NOMO-1 treated with dmso at 0.1 percent for 144 hours (cell line): ENCODE measurements at regions not wholly inside any gene's neighbourhood (a gene's known extent, or its start where the extent isn't known, plus 50 kb on each side); places are given as distances from the start of the nearest gene placed in this dataset.

ENCODE experiments used
- DNase-seq: peaks from one replicate; lab custom pipeline; 2025; ENCODE audit not compliant: unreplicated experiment; lab: John Stamatoyannopoulos, UW

GRCh38 chr19:31963746-31964145 lies 381.7 kb upstream of the ZNF507 start:
- DNase-seq, result no peak

- DNase-seq, result no peak
Observed at GRCh38 chr19:31969016-31969415, 376.4 kb upstream of the ZNF507 start.

DNA sequence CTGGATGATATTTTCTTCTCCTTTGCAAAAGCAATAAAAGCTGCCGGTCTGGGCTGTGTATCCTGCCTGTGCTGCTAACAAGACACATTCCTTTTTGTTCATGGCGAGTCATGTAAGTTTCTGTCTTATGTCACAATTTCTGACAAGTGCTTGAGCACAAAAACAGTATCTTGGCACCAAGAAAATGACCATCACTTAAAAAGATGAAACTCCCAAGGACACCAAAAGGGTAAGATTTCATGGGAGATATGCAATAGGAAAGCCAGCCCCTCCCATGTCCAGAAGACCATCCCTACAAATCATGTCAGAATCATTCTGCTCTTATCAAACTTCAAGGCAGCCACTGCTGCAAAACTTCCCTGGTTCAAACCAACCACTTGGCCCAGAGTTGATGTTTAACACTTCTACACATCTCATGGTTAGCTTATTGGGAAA lies 375.4 kb upstream of the ZNF507 start:
- no peak for DNase-seq

- no peak for DNase-seq
Observed at GRCh38 chr19:31974290-31974689, 371.1 kb upstream of the ZNF507 start.

DNA sequence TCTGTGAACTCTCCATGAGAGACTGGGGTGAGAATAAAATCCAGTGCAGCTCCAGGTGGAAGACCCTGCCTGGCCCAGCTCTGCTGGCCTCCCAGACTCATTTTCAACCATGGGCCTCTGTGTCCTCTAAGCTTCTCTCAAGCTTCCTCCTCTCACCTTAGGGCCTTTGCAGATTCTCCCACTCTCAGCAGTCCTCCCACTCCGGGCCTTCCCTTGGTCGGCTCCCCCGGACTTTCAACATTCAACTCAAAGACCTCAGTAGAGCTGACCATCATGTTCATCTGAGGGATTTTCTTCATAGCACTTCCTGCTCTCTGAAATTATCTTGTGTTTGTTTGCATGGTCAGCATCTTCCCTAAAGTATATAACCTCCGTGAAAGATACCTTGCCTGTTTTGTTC lies 370.5 kb upstream of the ZNF507 start:
- DNase-seq, result no peak

DNA sequence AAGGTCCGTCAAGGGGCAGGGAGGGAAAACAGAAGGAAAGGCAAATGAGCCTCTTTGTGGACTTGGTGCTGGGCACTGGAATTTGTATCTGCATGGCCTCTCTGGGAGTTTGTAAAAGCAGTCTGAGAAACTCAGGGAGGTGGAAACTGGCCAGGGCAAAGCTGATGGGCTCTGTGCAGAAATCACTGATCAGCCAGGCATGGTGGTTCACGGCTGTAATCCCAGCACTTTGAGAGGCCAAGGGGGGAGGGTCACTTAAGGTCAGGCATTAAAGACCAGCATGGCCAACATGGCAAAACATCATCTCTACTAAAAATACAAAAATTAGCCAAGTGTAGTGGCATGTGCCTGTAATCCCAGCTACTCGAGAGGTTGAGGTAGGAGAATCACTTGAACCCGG lies 369.9 kb upstream of the ZNF507 start:
- no peak for DNase-seq

GRCh38 chr19:31976775-31977536 lies 368.5 kb upstream of the ZNF507 start:
- DNase-seq, result no peak

GRCh38 chr19:31979362-31979761 lies 366.0 kb upstream of the ZNF507 start:
- no peak for DNase-seq

GRCh38 chr19:31979949-31980670 lies 365.3 kb upstream of the ZNF507 start:
- DNase-seq, result no peak

DNA sequence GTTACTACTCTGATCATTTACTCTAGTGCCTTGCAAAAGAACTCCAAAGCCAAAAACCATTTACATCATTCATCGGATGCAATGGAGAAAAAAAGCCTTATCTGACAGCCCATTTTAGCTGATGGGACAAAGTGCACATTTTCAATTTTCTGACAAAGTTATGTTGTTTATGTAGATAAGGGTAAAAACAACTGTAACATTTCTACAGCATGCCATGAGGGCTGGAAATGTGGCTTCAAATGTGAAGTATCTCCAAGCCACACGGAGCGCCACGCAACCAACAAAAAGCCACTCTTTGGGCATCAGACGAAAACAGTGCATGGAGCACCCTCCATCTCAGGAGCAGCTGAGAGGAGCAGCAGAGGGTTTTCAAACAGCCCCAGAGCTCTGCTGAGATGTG lies 364.6 kb upstream of the ZNF507 start:
- DNase-seq, result no peak

DNA sequence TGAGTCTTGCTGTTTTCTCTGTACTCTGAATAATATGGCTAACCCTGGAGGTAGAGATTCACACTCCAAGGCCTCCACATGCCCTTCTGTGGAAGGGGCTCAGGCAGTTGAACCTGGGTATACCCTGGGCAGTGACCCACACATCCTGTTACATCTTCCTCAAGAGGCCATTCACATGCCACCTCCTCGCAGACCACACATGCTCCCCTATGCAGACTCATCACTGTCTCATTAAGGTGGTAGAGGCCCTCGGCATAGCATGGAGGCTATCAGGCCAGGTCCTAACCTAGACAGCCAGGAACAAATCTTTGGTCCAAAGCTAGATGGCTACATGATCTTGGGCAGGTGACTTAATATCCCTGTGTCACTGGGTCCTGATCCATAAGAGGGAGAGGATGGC lies 363.9 kb upstream of the ZNF507 start:
- DNase-seq, result no peak

- no peak for DNase-seq
Observed at GRCh38 chr19:31983647-31984046, 361.8 kb upstream of the ZNF507 start.

GRCh38 chr19:31985001-31985605 lies 360.3 kb upstream of the ZNF507 start:
- no peak for DNase-seq

GRCh38 chr19:31986951-31987350 lies 358.5 kb upstream of the ZNF507 start:
- no peak for DNase-seq

- DNase-seq, result no peak
Observed at GRCh38 chr19:31988256-31988655, 357.2 kb upstream of the ZNF507 start.

DNA sequence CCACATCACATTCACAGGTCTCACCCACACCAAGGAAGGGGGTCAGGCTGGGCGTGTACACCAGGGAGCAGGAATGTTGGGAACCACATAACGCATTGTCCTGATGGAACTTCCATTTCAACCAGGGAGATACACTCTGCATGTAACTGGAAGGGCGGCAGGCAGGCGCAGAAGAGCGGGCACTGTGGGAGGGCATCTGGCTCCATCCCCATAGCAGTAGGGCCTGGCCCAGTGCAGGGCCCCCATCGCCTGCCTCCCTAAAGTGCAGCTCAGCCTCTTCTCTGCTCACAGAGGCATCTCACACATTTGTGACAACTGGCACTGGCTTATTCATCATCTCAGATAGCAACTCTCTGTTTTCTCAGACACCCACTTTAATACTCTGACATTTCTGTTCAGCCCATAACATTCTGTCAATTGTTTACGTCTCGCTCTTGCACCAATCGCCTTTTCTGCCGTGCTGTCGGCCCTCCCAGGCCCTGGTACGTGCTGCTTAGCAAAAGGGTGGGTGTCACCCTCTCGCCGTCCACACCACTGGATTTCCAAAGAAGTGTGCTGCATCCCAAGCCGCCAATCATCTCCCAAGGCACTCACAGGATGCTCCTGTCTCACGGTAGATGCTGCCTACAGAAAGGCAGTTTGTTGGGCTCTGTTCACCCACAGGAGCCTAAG lies 353.3 kb upstream of the ZNF507 start:
- DNase-seq, result no peak

DNA sequence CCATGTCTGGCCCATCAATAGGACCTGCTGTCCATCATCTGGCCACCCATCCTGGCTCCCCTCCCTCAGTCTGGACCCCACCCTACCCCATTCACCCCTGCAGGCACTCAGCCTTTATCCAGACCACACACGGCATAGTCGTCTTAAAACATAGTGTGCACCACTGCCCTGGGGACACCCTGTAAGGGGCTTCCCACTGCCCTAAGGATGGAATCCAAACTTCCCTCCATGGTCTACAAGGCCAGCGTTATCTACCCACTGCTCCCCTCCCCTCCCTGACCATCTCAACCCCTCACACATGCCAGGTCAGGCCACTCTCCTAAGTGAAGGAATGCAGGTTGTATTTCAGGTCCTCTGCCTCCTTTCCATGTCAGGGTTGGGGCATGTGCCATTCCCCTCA lies 352.7 kb upstream of the ZNF507 start:
- DNase-seq, result no peak

DNA sequence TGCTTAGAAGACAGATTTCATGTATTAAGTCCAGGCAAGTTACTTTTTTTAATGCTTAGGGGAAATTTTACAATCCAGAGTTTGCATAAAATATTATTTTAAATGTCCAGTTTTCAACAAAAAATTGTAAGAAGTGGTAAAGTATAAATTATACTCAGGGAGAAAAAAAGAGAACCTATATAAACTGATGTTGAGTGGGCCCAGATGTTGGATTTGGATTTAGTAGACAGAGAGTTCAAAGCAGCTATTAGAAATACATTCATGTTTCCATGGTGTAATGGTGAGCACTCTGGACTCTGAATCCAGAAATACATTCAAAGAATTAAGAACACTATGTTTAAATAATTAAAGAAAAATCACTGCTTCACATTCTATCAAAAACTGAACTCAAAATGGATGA lies 349.9 kb upstream of the ZNF507 start:
- no peak for DNase-seq

DNA sequence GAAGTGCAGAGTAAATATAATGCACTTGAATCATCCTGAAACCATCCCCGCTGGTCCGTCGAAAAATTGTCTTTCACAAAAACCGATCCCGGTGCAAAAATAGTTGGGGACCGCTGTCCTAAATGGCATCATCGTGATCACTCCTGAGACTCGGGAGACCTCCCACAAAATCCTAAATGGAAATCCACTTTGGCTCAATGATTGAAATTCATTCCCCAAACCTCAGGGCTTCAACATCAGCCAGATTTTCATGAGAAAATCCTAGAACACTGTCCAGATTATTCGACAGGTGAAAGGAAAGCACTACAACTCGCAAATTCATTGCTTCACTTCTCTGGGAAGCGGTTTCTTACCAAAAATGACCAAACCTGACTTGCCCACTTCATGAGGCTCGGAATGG lies 335.3 kb upstream of the ZNF507 start:
- DNase-seq, result no peak

DNA sequence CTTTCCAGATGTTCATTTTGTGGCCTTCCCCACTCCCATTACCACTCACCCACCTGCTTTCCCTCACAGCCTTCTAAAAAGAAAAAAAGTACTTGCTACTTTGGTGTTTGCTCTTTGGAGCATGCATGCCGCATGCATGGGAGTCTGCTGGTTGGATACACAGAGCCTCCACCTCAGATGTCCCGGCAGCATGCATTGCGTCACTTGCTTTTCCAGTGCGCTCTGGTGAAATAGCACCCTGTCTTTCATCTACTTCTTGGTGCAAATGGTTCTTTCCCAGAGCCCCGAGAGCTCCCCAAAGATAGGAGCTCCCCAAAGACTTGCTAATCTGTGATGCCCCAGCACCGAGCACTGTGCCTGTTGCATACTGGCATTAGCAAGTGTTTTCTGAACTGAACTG lies 333.2 kb upstream of the ZNF507 start:
- DNase-seq, result no peak

DNA sequence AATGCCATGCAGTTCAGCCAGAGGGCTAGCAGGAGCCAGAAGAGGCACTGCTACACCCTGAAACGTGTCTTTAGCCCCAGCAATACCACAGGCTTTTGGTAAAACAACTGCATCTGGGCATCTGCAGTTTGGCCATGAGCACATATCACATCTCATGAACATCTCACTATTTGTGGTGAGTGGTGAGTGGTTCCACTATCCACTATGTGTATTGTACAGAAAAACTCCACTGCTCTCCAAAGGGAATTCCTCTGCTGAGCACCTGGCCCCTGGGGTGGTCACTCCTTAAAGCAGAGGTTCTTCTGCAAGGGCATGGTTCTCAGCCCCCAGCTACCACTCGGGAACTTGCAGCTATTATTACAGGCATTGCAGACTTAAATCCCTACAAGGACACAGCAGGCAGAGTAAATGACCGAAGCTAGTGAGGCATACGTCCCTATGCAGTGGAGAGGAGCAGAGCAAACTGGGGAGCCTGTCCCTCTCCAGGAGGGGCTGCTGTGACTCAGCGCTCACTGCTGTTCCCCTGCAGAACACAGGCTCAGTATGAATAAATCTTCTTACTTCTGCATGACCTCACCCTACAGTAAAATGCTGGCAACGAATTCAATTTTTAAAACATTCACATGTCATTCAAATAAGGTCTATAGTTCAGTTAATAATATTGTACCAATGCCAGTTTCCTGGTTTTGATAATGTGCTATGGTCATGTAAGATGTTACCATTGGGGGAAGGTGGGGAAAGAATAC lies 332.4 kb upstream of the ZNF507 start:
- no peak for DNase-seq
